EH (cell line): ENCODE measurements at regions not wholly inside any gene's neighbourhood (a gene's known extent, or its start where the extent isn't known, plus 50 kb on each side); places are given as distances from the start of the nearest gene placed in this dataset.
"Not testable (repeated sequence)": the region's sequence is repeated elsewhere in the genome, so short reads cannot be mapped to it uniquely, and the experiment has no call there.

ENCODE experiments used
- DNase-seq: peaks from one replicate; pipeline ENCODE4 v3.0.0-alpha.2; 2015; ENCODE audit warnings: low read depth

GRCh38 chr1:29625084-29625420 lies 388.7 kb downstream of the PTPRU start:
- DNase-seq = no peak

- DNase-seq = no peak
These were observed 388.2 kb downstream of the PTPRU start for GRCh38 chr1:29624320-29625083.

GRCh38 chr1:29623501-29623900 lies 387.2 kb downstream of the PTPRU start:
- no peak for DNase-seq

- DNase-seq = no peak
These were observed 385.6 kb downstream of the PTPRU start for GRCh38 chr1:29621826-29622435.

- DNase-seq = no peak
These were observed 384.3 kb downstream of the PTPRU start for GRCh38 chr1:29620631-29621030.

- DNase-seq = no peak
These were observed 370.9 kb downstream of the PTPRU start for GRCh38 chr1:29607236-29607635.

- DNase-seq = not testable (repeated sequence)
These were observed 368.5 kb downstream of the PTPRU start for GRCh38 chr1:29604796-29605195.

GRCh38 chr1:29603622-29604021 lies 367.3 kb downstream of the PTPRU start:
- DNase-seq = no peak

GRCh38 chr1:29602203-29602602 lies 365.9 kb downstream of the PTPRU start:
- no peak for DNase-seq

- no peak for DNase-seq
These were observed 364.7 kb downstream of the PTPRU start for GRCh38 chr1:29601021-29601420.

GRCh38 chr1:29599826-29600225 lies 363.5 kb downstream of the PTPRU start:
- no peak for DNase-seq

- no peak for DNase-seq
These were observed 362.7 kb downstream of the PTPRU start for GRCh38 chr1:29599071-29599470.

GRCh38 chr1:29597861-29598260 lies 361.5 kb downstream of the PTPRU start:
- no peak for DNase-seq

- no peak for DNase-seq
These were observed 357.5 kb downstream of the PTPRU start for GRCh38 chr1:29593601-29594382.

GRCh38 chr1:29592731-29593130 lies 356.4 kb downstream of the PTPRU start:
- peak; percentile 2 for DNase-seq

GRCh38 chr1:29592261-29592615 lies 355.9 kb downstream of the PTPRU start:
- DNase-seq = no peak

GRCh38 chr1:29591601-29592260 lies 355.4 kb downstream of the PTPRU start:
- DNase-seq = no peak

GRCh38 chr1:29590583-29591565 lies 354.6 kb downstream of the PTPRU start:
- peak; percentile 4 for DNase-seq

GRCh38 chr1:29589716-29590115 lies 353.4 kb downstream of the PTPRU start:
- not testable (repeated sequence) for DNase-seq

- DNase-seq = no peak
These were observed 350.8 kb downstream of the PTPRU start for GRCh38 chr1:29586991-29587745.

- DNase-seq = no peak
These were observed 349.9 kb downstream of the PTPRU start for GRCh38 chr1:29586215-29586614.
